Right renal pelvis (tissue), 4 donors: ENCODE measurements at regions not wholly inside any gene's neighbourhood (a gene's known extent, or its start where the extent isn't known, plus 50 kb on each side); places are given as distances from the start of the nearest gene placed in this dataset.
A peak's percentile ranks its signal among the peaks of the same experiment; 100 is the strongest.

Source experiments
- DNase-seq, 4 donors: peaks; one replicate each; pipeline ENCODE4 v3.0.0-alpha.2; 2013; ENCODE audit warnings: low read depth in 4 of 4, low spot score in 3 of 4, missing footprints in 1 of 4

GRCh38 chr16:11401161-11402050 lies 56.1 kb downstream of the RMI2 start:
- no peak for DNase-seq

- no peak for DNase-seq
Observed at GRCh38 chr16:11402051-11402744, 56.9 kb downstream of the RMI2 start.

DNA sequence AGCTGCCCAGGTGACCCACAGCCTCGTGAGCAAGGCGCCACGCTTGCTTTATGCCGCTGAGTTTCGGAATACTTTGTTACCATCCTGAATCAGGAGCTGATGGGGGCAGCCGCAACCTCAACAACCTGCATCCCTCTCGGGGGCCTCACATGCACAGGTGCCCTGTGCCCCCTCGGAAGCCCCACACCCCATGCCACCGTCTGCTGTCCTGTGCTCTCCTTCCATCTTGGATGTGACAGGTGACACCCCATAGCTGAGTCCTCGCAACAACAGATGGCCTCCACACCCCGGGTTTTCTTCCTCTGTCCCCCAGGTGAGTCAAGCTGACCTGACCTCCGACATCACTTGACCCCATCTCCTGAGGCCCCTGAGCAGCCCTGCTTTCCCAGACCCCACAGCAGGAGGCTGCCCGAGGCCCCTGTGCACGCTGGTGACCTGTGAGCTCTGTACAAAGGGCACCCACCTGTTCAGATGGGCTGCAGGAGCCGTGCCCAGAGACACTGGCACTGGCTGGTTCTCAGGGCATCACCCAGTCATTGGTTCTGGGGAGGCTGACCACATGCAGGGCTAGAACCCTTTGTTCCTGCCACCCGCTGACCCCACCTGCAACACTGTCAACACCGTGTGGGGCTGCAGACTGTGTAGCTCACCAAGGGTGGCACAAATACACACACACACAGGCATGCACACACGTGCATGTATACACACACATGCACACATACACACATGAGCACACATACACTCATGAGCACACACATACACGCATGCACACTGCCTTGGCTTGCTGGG lies 57.7 kb downstream of the RMI2 start:
- no peak for DNase-seq

GRCh38 chr16:11403534-11403795 lies 58.2 kb downstream of the RMI2 start:
- no peak for DNase-seq

- DNase-seq = no peak
Observed at GRCh38 chr16:11403920-11404319, 58.7 kb downstream of the RMI2 start.

- no peak for DNase-seq
Observed at GRCh38 chr16:11404603-11405002, 59.3 kb downstream of the RMI2 start.

DNA sequence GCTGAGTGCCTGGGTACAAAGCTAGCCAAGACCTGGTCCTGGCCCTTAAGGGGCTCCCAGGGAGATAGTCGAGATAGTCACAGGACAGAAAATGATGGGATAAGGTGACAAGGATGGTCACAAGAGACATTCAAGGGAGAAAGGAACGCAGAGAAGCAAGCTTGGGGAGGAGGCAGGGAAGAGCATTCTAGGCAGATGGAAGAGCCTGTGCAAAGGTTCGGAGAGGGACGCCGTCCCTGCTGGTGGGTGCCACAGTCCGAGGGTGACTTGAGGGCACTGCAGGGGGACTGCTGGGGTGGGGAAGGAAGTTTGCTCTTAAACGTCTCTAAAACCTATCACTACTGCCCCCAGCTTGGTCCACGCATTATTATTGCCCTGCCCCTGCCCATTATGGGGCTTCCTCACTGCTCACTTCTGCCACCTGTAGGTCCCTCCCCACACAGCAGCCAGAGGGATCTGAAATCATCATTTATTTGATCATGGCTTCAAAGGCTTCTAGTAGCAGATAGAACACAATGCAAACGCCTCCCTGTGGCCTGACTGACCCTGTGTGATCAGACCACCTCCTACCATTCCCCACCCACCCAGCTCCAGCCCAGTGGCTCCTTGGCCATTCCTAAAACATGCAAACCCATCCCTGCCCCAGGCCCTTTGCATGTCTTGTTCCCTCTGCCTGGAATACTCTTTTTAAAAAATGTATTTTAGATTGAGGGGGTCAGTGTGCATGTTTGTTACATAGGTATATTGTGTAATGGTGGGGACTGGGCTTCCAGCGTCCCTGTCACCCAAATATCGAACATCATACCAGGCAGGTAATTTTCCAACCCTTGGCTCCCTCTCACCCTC lies 60.3 kb downstream of the RMI2 start:
- DNase-seq = no peak

DNA sequence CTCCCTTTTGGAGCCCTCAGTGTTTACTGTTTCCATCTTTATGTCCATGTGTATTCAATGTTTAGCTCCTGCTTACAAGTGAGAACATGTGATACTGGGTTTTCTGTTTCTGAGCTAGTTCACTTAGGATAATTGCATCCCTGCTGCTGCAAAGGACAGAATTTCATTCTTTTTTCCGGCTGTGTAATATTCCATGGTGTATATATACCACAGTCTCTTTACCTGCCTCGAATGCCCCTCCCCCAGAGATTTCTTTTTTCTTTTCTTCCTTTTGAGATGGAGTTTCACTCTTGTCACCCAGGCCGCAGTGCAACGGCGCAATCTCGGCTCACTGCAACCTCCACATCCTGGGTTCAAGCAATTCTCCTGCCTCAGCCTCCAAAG lies 60.9 kb downstream of the RMI2 start:
- no peak for DNase-seq

GRCh38 chr16:11407047-11407982 lies 62.1 kb downstream of the RMI2 start:
- DNase-seq = peak in 2 of 4 donors; percentile 43 to 52

DNA sequence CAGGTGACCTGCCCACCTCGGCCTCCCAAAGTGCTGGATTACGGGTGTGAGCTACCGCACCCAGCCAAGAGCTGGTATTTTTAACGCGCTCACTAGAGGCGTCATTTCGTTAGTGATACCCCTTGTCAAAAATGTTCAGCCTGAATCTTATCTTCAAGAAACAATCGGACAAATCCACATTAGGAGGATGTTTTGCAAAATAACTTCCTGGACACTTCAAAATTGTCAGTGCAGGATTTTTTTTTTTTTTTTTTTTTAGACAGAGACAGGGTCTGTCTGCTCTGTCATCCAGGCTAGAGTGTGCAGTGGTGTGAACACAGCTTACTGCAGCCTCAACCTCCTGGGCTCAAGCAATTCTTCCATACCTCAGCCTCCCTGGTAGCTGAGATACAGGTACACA lies 63.0 kb downstream of the RMI2 start:
- DNase-seq = no peak

DNA sequence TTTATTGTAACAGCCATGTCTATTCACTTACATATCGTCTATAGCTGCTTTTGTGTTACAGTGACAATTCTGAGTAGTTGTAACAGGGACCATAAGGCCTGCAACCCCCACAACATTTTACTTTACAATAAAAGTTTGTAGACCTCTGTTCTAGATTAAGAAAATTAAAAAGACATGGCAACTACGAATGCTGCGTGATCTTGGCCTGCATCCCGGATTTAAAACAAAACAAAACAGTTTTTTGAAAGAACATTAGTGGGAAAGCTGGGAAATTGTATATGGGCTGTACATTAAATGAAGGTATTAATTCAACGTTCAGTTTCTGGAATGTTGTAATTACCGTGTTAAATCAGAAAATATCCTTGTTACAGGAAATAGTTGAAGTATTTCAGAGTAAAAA lies 64.1 kb downstream of the RMI2 start:
- no peak for DNase-seq

GRCh38 chr16:11410376-11411058 lies 65.3 kb downstream of the RMI2 start:
- DNase-seq = no peak

DNA sequence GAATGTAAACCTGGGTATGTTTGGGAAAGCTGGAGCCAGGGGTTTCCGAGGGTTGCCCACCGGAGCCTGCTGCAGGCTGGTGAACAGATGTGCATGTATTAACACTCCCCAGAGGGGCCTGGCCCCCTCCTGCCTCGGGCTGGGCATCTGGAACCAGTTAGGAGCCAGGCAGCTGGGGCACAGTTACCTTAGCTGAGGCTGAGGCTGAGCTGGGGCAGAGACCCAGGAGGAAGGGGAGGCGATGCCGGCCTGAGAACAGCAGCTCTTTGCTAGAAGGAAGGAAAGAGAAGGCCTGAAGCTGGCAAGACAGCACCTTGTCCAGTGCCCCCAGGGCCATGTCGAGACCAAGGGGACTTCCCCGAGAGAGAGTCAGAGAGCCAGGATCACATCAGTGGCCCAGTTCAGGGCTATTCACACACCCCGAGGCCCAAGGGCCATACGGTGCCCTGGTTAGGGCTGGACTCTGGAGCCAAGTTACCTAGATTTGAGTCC lies 65.8 kb downstream of the RMI2 start:
- DNase-seq = no peak

GRCh38 chr16:11412175-11412904 lies 67.1 kb downstream of the RMI2 start:
- no peak for DNase-seq

GRCh38 chr16:11412965-11413887 lies 68.0 kb downstream of the RMI2 start:
- DNase-seq = no peak

GRCh38 chr16:11413907-11414595 lies 68.8 kb downstream of the RMI2 start:
- DNase-seq = no peak
